ENCODE measurements at regions not wholly inside any gene's neighbourhood (a gene's known extent, or its start where the extent isn't known, plus 50 kb on each side); places are given as distances from the start of the nearest gene placed in this dataset.

DNA sequence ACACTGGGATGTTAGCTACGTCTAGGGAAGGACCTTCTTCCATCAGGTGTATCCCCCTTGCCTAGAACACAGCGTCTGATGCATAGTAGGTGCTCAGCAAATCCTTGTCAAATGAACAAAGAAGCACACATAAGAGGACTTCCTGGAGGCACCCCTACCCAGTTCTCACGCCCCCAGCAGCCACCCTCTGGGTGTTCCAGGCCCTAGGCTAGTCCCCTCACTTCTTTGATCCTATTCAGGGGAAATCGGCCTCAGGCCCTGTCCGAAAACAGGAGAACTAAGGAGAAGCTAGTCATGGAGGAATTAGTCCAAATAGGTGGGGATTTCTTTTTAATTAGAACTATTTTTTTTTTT lies 84.7 kb upstream of the SIRPA start:
- no peaks in the 10 kb centered on the region for H3K9me3 ChIP-seq (ENCODE audit: low read depth, low read length)
- no peak for DNase-seq (ENCODE audit: low read depth, low spot score)
- peak overlapping the region; percentile 46 for H3K9ac ChIP-seq (ENCODE audit: insufficient read length)
- H3K27ac ChIP-seq = peak overlapping the region; percentile 87
- H3K4me3 ChIP-seq = no peak overlapping the region
- no peak for TF ChIP-seq EZH2 (IDR thresholded peaks at IDR 0.05)
- no peak for TF ChIP-seq FOXP2 (optimal IDR thresholded peaks at IDR 0.05; ENCODE audit: control extremely low read depth, extremely low read length, insufficient read depth)
- TF ChIP-seq POLR2AphosphoS5 (IDR thresholded peaks at IDR 0.05; ENCODE audit: borderline replicate concordance, low read depth, low read length) = no peak
- no peaks in the 10 kb centered on the region for H3K36me3 ChIP-seq (ENCODE audit: insufficient read depth, low read length)

DNA sequence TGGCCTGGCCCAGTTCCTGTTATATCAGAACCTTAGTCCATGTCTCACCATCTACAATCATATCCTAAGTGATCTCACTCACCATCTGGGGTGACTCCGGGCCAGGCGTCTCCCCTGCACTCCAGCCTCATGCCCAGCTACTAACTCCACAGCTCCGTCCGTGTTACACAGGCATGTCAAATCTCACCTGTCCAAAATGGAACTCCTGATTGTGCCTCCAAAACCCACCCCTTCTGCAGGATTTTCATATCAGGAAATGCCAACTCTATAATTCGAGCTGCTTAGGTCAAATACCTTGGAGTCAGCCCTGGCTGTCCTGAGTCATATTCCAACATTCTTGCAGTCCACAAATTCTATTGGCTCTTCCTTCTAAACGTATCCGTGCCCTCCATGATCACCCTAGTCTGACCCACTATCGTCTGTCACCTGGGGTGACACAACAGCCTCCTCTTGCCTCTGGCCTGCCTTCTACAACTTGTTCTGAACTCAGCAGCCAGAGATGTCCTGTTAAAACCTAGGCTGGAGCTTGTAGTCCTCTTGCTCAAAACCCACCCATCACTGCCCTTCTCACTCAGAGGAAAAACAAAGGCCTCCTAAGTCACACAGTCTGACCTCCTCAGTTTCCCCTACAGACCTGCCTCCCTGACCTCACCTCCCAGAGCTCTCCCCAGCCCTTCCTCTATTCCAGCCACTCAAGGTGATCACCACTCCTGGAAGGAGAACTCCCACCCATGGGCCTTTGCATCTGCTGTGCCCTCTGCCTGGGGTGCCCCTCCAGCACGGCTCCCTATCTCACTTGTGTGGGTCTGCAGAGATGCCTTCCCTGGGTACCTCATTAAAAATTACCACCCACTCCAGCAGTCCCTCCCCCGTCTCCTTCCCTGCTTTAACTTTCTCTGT lies 85.3 kb upstream of the SIRPA start:
- DNase-seq (ENCODE audit: low read depth, low spot score) = no peak
- no peak overlapping the region for H3K9ac ChIP-seq (ENCODE audit: insufficient read length)
- no peak overlapping the region for H3K4me3 ChIP-seq
- H3K27ac ChIP-seq = no peak overlapping the region
- TF ChIP-seq POLR2AphosphoS5 (IDR thresholded peaks at IDR 0.05; ENCODE audit: borderline replicate concordance, low read depth, low read length) = no peak
- TF ChIP-seq EZH2 (IDR thresholded peaks at IDR 0.05) = no peak
- no peak for TF ChIP-seq FOXP2 (optimal IDR thresholded peaks at IDR 0.05; ENCODE audit: control extremely low read depth, extremely low read length, insufficient read depth)
- H3K9me3 ChIP-seq (ENCODE audit: low read depth, low read length) = no peaks in the 10 kb centered on the region
- no peaks in the 10 kb centered on the region for H3K36me3 ChIP-seq (ENCODE audit: insufficient read depth, low read length)

DNA sequence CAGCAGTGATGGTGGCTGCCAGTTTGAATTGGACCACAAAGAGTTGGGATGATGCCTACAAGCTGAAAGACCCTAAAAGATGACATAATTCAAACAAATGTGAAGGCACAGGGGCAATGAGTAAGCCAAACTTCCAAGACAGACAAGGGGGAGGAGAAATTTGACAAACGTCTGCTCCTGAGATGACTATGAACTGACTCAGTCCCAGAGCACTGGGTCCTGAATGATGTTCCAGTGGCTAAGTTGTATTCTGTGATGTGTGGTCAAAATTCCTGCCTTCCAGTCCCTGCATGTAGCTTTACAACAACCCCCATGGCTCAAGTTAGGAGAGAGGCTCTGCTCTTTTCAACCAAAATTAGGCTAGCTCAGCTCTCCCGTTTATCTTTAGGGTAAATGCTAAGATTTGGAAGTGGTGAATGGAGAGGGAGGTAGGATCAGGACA lies 86.1 kb upstream of the SIRPA start:
- H3K9me3 ChIP-seq (ENCODE audit: low read depth, low read length) = no peaks in the 10 kb centered on the region
- H3K36me3 ChIP-seq (ENCODE audit: insufficient read depth, low read length) = no peaks in the 10 kb centered on the region
- no peak for DNase-seq (ENCODE audit: low read depth, low spot score)
- TF ChIP-seq POLR2AphosphoS5 (IDR thresholded peaks at IDR 0.05; ENCODE audit: borderline replicate concordance, low read depth, low read length) = no peak
- no peak for TF ChIP-seq FOXP2 (optimal IDR thresholded peaks at IDR 0.05; ENCODE audit: control extremely low read depth, extremely low read length, insufficient read depth)
- no peak for TF ChIP-seq EZH2 (IDR thresholded peaks at IDR 0.05)
- H3K27ac ChIP-seq = no peak overlapping the region
- no peak overlapping the region for H3K4me3 ChIP-seq
- no peak overlapping the region for H3K9ac ChIP-seq (ENCODE audit: insufficient read length)

DNA sequence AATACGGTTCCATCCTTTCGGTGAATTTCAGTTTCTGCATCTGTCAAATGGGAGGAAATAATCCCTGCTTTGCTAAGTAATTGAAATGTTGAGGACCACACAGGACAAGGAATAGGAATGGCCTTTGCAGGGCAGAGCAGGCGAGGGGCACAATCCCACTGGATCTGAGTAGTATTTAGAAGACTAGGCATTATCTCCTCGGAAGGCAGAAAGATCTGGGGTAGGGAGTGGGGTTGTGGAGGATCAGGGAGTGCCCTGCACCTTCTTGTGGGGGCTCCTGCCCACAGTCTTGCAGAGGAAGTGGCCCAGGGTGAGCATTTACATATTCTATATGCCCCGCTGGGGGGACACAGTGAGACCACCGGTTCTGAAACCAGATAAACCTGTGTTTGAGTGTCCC lies 87.1 kb upstream of the SIRPA start:
- Histone ChIP-seq H3K27ac (no peak overlapping the region), H3K36me3 (ENCODE audit: insufficient read depth, low read length) (no peaks in the 10 kb centered on the region), H3K9ac (ENCODE audit: insufficient read length) (no peak overlapping the region), H3K9me3 (ENCODE audit: low read depth, low read length) (no peaks in the 10 kb centered on the region), H3K4me3 (no peak overlapping the region)
- no peak for DNase-seq (ENCODE audit: low read depth, low spot score)
- TF ChIP-seq POLR2AphosphoS5 (IDR thresholded peaks at IDR 0.05; ENCODE audit: borderline replicate concordance, low read depth, low read length) = no peak
- no peak for TF ChIP-seq FOXP2 (optimal IDR thresholded peaks at IDR 0.05; ENCODE audit: control extremely low read depth, extremely low read length, insufficient read depth)
- no peak for TF ChIP-seq EZH2 (IDR thresholded peaks at IDR 0.05)

DNA sequence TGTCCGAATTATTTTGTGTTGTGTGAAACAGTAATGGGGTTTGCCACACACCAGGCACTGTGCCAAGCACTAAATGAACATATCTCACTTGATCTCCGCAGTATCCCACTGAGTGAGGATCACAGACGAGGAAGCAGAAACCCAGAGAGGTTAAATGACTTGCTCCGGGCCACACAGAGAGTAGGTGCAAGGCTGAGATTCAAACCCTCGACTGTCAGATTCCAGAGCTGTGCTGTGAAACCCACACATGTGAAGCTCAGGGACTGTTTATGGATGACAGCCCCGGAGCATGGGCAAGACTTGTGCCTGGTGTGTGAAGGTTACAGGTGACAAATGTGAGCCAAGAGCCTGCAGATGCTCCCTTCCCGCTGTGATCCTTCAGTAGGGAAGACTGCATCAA lies 87.8 kb upstream of the SIRPA start:
- no peak overlapping the region for H3K4me3 ChIP-seq
- H3K27ac ChIP-seq = peak overlapping the region; percentile 44; the same call in 1 of the 2 replicates
- H3K36me3 ChIP-seq (ENCODE audit: insufficient read depth, low read length) = no peaks in the 10 kb centered on the region
- DNase-seq (ENCODE audit: low read depth, low spot score) = no peak
- H3K9ac ChIP-seq (ENCODE audit: insufficient read length) = no peak overlapping the region
- no peaks in the 10 kb centered on the region for H3K9me3 ChIP-seq (ENCODE audit: low read depth, low read length)
- TF ChIP-seq FOXP2 (optimal IDR thresholded peaks at IDR 0.05; ENCODE audit: control extremely low read depth, extremely low read length, insufficient read depth) (no peak), EZH2 (IDR thresholded peaks at IDR 0.05) (no peak), POLR2AphosphoS5 (IDR thresholded peaks at IDR 0.05; ENCODE audit: borderline replicate concordance, low read depth, low read length) (no peak)

DNA sequence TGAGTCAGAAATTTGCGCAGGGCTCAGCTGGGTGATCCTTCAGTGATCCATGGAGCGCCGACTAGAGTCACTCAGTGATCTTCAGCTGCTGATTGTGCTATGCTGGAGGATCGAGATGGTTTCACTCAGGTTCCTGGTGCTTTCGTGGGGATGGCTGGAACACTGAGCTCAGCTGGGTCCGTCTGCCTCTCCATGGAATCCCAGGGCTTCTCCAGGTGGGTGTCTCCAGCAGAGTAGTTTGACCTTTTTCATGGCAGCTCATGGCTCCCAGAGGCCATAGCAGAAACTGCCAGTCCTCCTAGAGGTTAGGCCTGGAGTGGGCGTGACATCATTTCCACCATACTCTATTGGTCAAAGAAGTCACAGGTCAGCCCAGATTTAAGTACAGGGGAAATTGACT lies 88.8 kb upstream of the SIRPA start:
- H3K36me3 ChIP-seq (ENCODE audit: insufficient read depth, low read length) = no peaks in the 10 kb centered on the region
- no peak for DNase-seq (ENCODE audit: low read depth, low spot score)
- no peak overlapping the region for H3K27ac ChIP-seq
- TF ChIP-seq EZH2 (IDR thresholded peaks at IDR 0.05) = no peak
- no peak for TF ChIP-seq POLR2AphosphoS5 (IDR thresholded peaks at IDR 0.05; ENCODE audit: borderline replicate concordance, low read depth, low read length)
- TF ChIP-seq FOXP2 (optimal IDR thresholded peaks at IDR 0.05; ENCODE audit: control extremely low read depth, extremely low read length, insufficient read depth) = no peak
- no peaks in the 10 kb centered on the region for H3K9me3 ChIP-seq (ENCODE audit: low read depth, low read length)
- no peak overlapping the region for H3K9ac ChIP-seq (ENCODE audit: insufficient read length)
- H3K4me3 ChIP-seq = no peak overlapping the region

DNA sequence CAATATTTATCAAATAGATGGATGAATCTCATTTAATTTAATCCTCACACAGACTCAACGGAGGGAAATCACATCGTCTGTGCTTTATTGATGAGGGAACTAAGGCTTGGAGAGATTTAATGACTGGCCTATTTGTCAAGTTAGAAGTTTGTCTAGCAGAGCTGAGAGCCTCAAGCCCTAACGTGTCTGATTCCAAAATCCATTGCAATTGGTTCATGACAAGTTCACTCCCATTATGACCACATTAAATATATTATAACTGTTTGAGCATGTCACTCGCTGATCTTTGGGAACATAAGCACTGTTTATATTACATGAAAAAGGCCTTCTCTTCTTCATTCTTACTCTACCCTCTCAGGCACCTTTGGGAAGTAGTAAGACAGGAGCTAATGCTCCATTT lies 89.4 kb upstream of the SIRPA start:
- no peak for DNase-seq (ENCODE audit: low read depth, low spot score)
- Histone ChIP-seq H3K4me3 (no peak overlapping the region), H3K36me3 (ENCODE audit: insufficient read depth, low read length) (no peaks in the 10 kb centered on the region), H3K27ac (peak overlapping the region; percentile 35; the same call in 1 of the 2 replicates), H3K9me3 (ENCODE audit: low read depth, low read length) (no peaks in the 10 kb centered on the region), H3K9ac (ENCODE audit: insufficient read length) (no peak overlapping the region)
- TF ChIP-seq FOXP2 (optimal IDR thresholded peaks at IDR 0.05; ENCODE audit: control extremely low read depth, extremely low read length, insufficient read depth) = no peak

DNA sequence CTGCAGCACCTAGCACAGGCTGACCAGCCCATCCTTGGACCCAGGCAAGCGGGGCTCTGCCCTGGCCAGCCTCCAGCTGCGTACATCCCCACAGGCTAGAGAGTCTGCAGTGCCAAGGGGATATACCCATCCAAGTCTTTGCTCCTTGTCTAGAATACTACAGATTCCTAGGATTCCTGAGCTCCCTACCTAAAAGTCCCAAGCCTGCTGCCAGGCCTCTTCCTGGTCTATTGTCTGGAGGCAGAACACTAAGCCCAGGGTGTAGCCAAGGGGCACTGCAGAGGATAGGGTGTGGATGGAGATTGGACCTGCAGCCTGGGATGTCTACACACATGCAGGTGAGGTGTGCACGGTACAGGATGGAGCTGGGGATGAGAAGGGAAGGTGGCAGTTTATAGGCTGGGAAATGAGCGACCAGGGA lies 90.0 kb upstream of the SIRPA start:
- DNase-seq (ENCODE audit: low read depth, low spot score) = no peak
- Histone ChIP-seq H3K27ac (no peak overlapping the region), H3K4me3 (no peak overlapping the region), H3K36me3 (ENCODE audit: insufficient read depth, low read length) (no peaks in the 10 kb centered on the region), H3K9me3 (ENCODE audit: low read depth, low read length) (no peaks in the 10 kb centered on the region), H3K9ac (ENCODE audit: insufficient read length) (no peak overlapping the region)
- TF ChIP-seq FOXP2 (optimal IDR thresholded peaks at IDR 0.05; ENCODE audit: control extremely low read depth, extremely low read length, insufficient read depth) (no peak), EZH2 (IDR thresholded peaks at IDR 0.05) (no peak), POLR2AphosphoS5 (IDR thresholded peaks at IDR 0.05; ENCODE audit: borderline replicate concordance, low read depth, low read length) (no peak)

Measured in SK-N-MC (cell line).